Loucy (cell line): ENCODE measurements at regions not wholly inside any gene's neighbourhood (a gene's known extent, or its start where the extent isn't known, plus 50 kb on each side); places are given as distances from the start of the nearest gene placed in this dataset.

Experiments
- H2AFZ ChIP-seq: fragments of 200-600 bp; sonication (generic); 2 replicates; pipeline ENCODE4 v1.6.0; 2016; ENCODE audit warnings: antibody characterized with exemption, mild to moderate bottlenecking, low read length, moderate library complexity
- H3F3A ChIP-seq: fragments of 200-600 bp; 2 replicates; pipeline ENCODE4 v1.6.0; 2016; ENCODE audit warnings: antibody characterized with exemption, low read depth, mild to moderate bottlenecking
- H3K27me3 ChIP-seq: fragments of 200-600 bp; sonication (generic); 2 replicates; pipeline ENCODE4 v1.6.1; 2014; ENCODE audit warnings: low read length, mild to moderate bottlenecking; ENCODE audit not compliant: insufficient read depth, poor library complexity, severe bottlenecking
- H3K36me3 ChIP-seq: fragments of 200-600 bp; sonication (generic); 2 replicates; pipeline ENCODE4 v1.6.1; 2016; ENCODE audit warnings: low read length; ENCODE audit not compliant: insufficient read depth
- H3K4me1 ChIP-seq: fragments of 200-600 bp; sonication (generic); 2 replicates; pipeline ENCODE4 v1.5.1; 2014; ENCODE audit warnings: low read length, mild to moderate bottlenecking; ENCODE audit not compliant: insufficient read depth, poor library complexity, severe bottlenecking
- H3K4me2 ChIP-seq: fragments of 200-600 bp; sonication (generic); 2 replicates; pipeline ENCODE4 v1.6.0; 2014; ENCODE audit warnings: antibody characterized with exemption, low read length, low read depth, mild to moderate bottlenecking; ENCODE audit not compliant: poor library complexity, severe bottlenecking
- H3K4me3 ChIP-seq: fragments of 200-600 bp; sonication (generic); 2 replicates; pipeline ENCODE4 v1.5.1; 2014; ENCODE audit warnings: low read length, mild to moderate bottlenecking, mixed read lengths; ENCODE audit not compliant: poor library complexity, severe bottlenecking
- H3K79me2 ChIP-seq: fragments of 200-600 bp; sonication (generic); 2 replicates; pipeline ENCODE4 v1.6.1; 2014; ENCODE audit warnings: low read length; ENCODE audit not compliant: insufficient read depth
- H3K9ac ChIP-seq: fragments of 200-600 bp; sonication (generic); 2 replicates; pipeline ENCODE4 v1.6.0; 2014; ENCODE audit warnings: mild to moderate bottlenecking, low read depth, low read length, moderate library complexity; ENCODE audit not compliant: poor library complexity, severe bottlenecking
- H3K9me2 ChIP-seq: fragments of 200-600 bp; sonication (generic); replicated peaks from 2 replicates; pipeline ENCODE4 v1.6.1; 2016; ENCODE audit warnings: low read depth, low read length, mixed read lengths
- H3K9me3 ChIP-seq: fragments of 200-600 bp; sonication (generic); 2 replicates; pipeline ENCODE4 v1.6.1; 2014; ENCODE audit warnings: mild to moderate bottlenecking, antibody characterized with exemption, low read length, low read depth; ENCODE audit not compliant: insufficient read depth
- H4K20me1 ChIP-seq: fragments of 200-600 bp; sonication (generic); 2 replicates; pipeline ENCODE4 v1.6.0; 2014; ENCODE audit warnings: antibody characterized with exemption, low read length, mild to moderate bottlenecking; ENCODE audit not compliant: insufficient read depth, poor library complexity, severe bottlenecking
- CTCF ChIP-seq: fragments of 200-600 bp; sonication (generic); conservative IDR thresholded peaks from 2 replicates; pipeline ENCODE4 v1.5.1; 2014; ENCODE audit warnings: mild to moderate bottlenecking, antibody characterized with exemption, low read length
- EZH2phosphoT487 ChIP-seq: fragments of 200-600 bp; IDR thresholded peaks from 2 replicates; pipeline ENCODE4 v1.6.1; 2018; ENCODE audit warnings: antibody characterized with exemption, mild to moderate bottlenecking, moderate library complexity, borderline replicate concordance

- Histone ChIP-seq H3K9me3 (no peaks in the 10 kb centered on the region; the same call in 1 of the 2 replicates), H3K4me1 (no peaks in the 10 kb centered on the region), H3F3A (no peaks in the 10 kb centered on the region), H2AFZ (no peak overlapping the region), H3K9ac (no peak overlapping the region), H4K20me1 (no peaks in the 10 kb centered on the region), H3K9me2 (no peaks in the 10 kb centered on the region), H3K4me2 (no peak overlapping the region), H3K4me3 (no peak overlapping the region), H3K36me3 (no peaks in the 10 kb centered on the region), H3K27me3 (no peaks in the 10 kb centered on the region), H3K79me2 (no peaks in the 10 kb centered on the region)
- no peak for TF ChIP-seq EZH2phosphoT487
Observed at GRCh38 chr18:11380968-11381367, 228.4 kb upstream of the SLC35G4 start.

DNA sequence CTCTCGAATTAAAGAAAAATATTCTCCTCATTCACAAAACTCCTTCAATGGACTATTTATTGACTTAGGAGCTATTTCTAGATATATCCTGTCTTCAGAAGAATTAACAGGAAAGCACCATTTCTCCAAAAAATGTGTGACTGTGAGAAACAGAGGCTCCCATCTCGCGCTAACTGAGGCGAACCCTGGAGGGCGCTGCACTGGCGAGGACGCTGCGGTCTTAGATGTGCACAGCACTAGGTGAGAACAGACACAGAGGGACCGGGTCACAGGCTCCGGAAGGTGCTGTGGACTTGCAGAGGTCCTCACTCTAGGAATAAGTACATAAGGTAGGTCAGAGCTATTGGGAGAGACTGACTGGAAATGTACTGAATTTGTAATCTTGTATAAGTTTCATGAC is 229.7 kb upstream of the SLC35G4 start:
- H3K36me3 ChIP-seq: no peaks in the 10 kb centered on the region
- H3K9me2 ChIP-seq: no peaks in the 10 kb centered on the region
- no peaks in the 10 kb centered on the region for H3F3A ChIP-seq
- H3K4me2 ChIP-seq: no peak overlapping the region
- H3K79me2 ChIP-seq: no peaks in the 10 kb centered on the region
- H3K27me3 ChIP-seq: no peaks in the 10 kb centered on the region
- H3K9me3 ChIP-seq: no peaks in the 10 kb centered on the region; the same call in 1 of the 2 replicates
- no peaks in the 10 kb centered on the region for H4K20me1 ChIP-seq
- H3K4me1 ChIP-seq: no peaks in the 10 kb centered on the region
- no peak overlapping the region for H3K9ac ChIP-seq
- TF ChIP-seq CTCF (no peak), EZH2phosphoT487 (no peak)
- H2AFZ ChIP-seq: no peak overlapping the region
- H3K4me3 ChIP-seq: no peak overlapping the region

DNA sequence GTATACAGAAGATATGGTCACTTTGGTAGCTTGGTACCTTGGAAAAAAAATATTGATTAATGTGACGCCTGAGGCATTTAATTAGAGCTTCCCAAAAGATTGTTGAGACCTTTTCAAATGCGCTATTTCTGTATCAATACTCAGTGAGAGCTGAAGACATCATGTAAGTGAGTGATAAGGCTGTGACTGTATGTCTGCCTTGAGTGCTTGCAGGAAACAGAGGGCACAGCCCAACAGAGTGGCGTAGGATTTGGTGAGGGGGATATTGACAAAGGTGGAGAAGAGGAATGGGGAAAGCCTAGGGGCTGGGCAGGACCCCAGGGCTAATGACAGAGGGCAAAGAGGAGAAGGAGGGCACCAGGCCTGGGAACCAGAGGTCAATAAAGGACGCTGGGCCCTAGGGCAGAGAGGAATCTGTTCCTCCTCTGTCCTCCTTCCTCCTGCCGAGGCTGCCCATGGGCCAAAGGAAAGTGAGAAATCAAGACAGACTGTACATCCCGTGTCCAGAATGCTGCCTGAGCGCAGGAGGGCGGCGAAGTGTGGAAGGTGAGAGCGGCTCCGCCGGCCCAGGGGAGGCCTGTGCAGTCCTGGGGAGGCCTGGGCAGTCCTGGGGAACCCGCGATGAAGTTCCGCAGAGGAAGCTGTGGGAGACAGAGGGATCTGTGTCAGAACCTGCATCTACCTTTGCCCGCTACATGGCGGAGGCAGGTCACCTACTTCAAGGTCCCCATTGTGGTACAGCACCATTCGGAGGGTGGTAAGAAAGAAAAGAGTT is 228.6 kb upstream of the PIEZO2 start:
- no peak for TF ChIP-seq EZH2phosphoT487
- no peak for TF ChIP-seq CTCF
- Histone ChIP-seq H3K9me3 (no peaks in the 10 kb centered on the region; the same call in 1 of the 2 replicates), H2AFZ (no peak overlapping the region), H3K79me2 (no peaks in the 10 kb centered on the region), H3K4me2 (no peak overlapping the region), H3F3A (no peaks in the 10 kb centered on the region), H3K4me3 (no peak overlapping the region), H3K9ac (no peak overlapping the region), H3K4me1 (no peaks in the 10 kb centered on the region), H4K20me1 (no peaks in the 10 kb centered on the region), H3K36me3 (no peaks in the 10 kb centered on the region), H3K9me2 (no peaks in the 10 kb centered on the region), H3K27me3 (no peaks in the 10 kb centered on the region)

DNA sequence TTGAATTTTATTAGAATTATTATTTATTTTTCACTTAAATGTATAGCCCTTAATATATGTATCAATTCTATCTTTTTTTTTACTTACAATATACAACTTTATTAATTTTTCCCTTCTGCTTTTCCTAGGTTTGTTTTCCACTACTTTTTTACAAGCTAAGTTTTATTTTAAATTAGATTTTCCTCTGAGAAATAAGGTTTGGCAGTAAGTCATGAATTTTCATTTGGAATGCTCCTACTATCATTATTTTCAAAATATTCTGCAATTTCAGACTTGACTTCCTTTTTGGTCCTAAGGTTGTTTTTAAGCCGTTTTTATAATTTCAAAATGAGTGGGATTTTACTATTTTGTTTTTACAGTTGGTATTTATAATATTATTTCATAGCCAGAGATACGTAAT is 222.8 kb upstream of the PIEZO2 start:
- H2AFZ ChIP-seq: no peak overlapping the region

More for the DNA sequence above, 222.8 kb upstream of the PIEZO2 start:
- Histone ChIP-seq H3K4me3 (no peak overlapping the region), H3K4me2 (no peak overlapping the region), H3K4me1 (no peaks in the 10 kb centered on the region), H3K9me3 (no peaks in the 10 kb centered on the region), H3K9ac (no peak overlapping the region), H3K79me2 (no peaks in the 10 kb centered on the region), H3K9me2 (no peaks in the 10 kb centered on the region), H3F3A (no peaks in the 10 kb centered on the region), H4K20me1 (no peaks in the 10 kb centered on the region), H3K27me3 (no peaks in the 10 kb centered on the region), H3K36me3 (no peaks in the 10 kb centered on the region)
- no peak for TF ChIP-seq EZH2phosphoT487
- no peak for TF ChIP-seq CTCF
